Pancreas (tissue), 10 donors: ENCODE measurements at regions not wholly inside any gene's neighbourhood (a gene's known extent, or its start where the extent isn't known, plus 50 kb on each side); places are given as distances from the start of the nearest gene placed in this dataset.

Experiments used
- ATAC-seq, 4 donors: fragments of 200-7000 bp; cut with Tn5 transposase; one replicate each; pipeline versions ENCODE4 v1.8.0 to v1.9.1; 2020; ENCODE audit warnings: mild to moderate bottlenecking in 4 of 4, moderate library complexity in 4 of 4
- DNase-seq, 6 donors: peaks; one replicate each; pipeline ENCODE4 v3.0.0-alpha.2; 2020
- FAIRE-seq: peaks from 2 replicates; lab custom pipeline; 2012; peaks lifted over from hg19 to GRCh38; lab: Jason Lieb, UNC
- H3K27ac ChIP-seq, 4 donors: fragments of 200-600 bp; sonication (generic); 1 replicate in 3 of 4; 2 replicates in 1 of 4; pipeline versions ENCODE4 v1.5.0 to v1.8.0; 2020
- H3K27me3 ChIP-seq, 4 donors: fragments of 200-600 bp; one replicate each; pipeline ENCODE4 v1.8.0; 2021
- H3K36me3 ChIP-seq, 3 donors: fragments of 200-600 bp; sonication (generic) in 1 of 3; one replicate each; pipeline versions ENCODE4 v1.5.0 to v1.8.0; 2020 to 2021
- H3K4me1 ChIP-seq, 3 donors: fragments of 200-600 bp; one replicate each; pipeline ENCODE4 v1.8.0; 2021
- H3K4me3 ChIP-seq, 4 donors: fragments of 200-600 bp; sonication (generic) in 2 of 4; one replicate each; pipeline versions ENCODE4 v1.5.0 to v1.8.0; 2020 to 2021
- H3K9me3 ChIP-seq, 4 donors: fragments of 200-600 bp; one replicate each; pipeline ENCODE4 v1.8.0; 2021
- CTCF ChIP-seq, 4 donors: fragments of 200-600 bp; sonication (generic) in 3 of 4; IDR thresholded peaks; one replicate each; pipeline versions ENCODE4 v1.5.0 to v1.8.0; 2021; ENCODE audit warnings: antibody characterized with exemption in 4 of 4
- WGBS, 2 donors: extraction: QIAGEN DNeasy Blood & Tissue Kit; methylation state at CpG; one replicate each; pipeline ENCODE4 v1.1.7; 2013; 5-methylcytosine and 5-hydroxymethylcytosine counted together
- intact Hi-C, 3 donors: fragments of 100-400 bp; cut with DNase I; formaldehyde crosslinking; loops; one replicate each; pipeline versions ENCODE4 v1.11.1 to v1.14.2; 2022
- donor health status: healthy with polysubstance abuse.
- donor health status: DM: no; HTN: no; CAD: no; lungs with moderate emphysema.
- donor health status: DM: no; HTN: no; CAD: no.
- donor health status: control.
- donor health status: control.
- donor health status: Bipolar disorder and iron deficiency.
- donor health status: DM: yes; HTN: yes; CAD: no.
- donor health status: DM: no; HTN: no; CAD: no.
- donor health status: DM: no; HTN: no; CAD: no.
- donor health status: DM: yes; HTN: yes; CAD: no.

GRCh38 chr15:61798631-61799030 lies 261.6 kb downstream of the VPS13C start:
- no peak for ATAC-seq
- TF ChIP-seq CTCF (IDR thresholded peaks at IDR 0.05), result no peak
- Histone ChIP-seq H3K27me3 (no peaks in the 10 kb centered on the region), H3K36me3 (no peaks in the 10 kb centered on the region), H3K27ac (no peak overlapping the region), H3K4me1 (no peaks in the 10 kb centered on the region), H3K9me3 (no peaks in the 10 kb centered on the region), H3K4me3 (no peak overlapping the region)
- no peak for DNase-seq
- FAIRE-seq, result no peak
- 67 to 74% methylated on average over 9 of the region's 9 CpGs for WGBS, 2 donors
- intact Hi-C loops, result no loop called here

GRCh38 chr15:61796056-61796455 lies 264.2 kb downstream of the VPS13C start:
- ATAC-seq (no peak), DNase-seq (no peak), FAIRE-seq (no peak)
- Histone ChIP-seq H3K9me3 (no peaks in the 10 kb centered on the region), H3K27me3 (no peaks in the 10 kb centered on the region), H3K4me3 (no peak overlapping the region), H3K36me3 (no peaks in the 10 kb centered on the region), H3K4me1 (no peaks in the 10 kb centered on the region), H3K27ac (no peak overlapping the region)
- WGBS, 2 donors, result 55 to 68% methylated on average over 3 of the region's 3 CpGs
- intact Hi-C loops, result no loop called here
- TF ChIP-seq CTCF (IDR thresholded peaks at IDR 0.05), result no peak

GRCh38 chr15:61794881-61795280 lies 265.4 kb downstream of the VPS13C start:
- Histone ChIP-seq H3K27me3 (no peaks in the 10 kb centered on the region), H3K4me3 (no peak overlapping the region), H3K27ac (no peak overlapping the region), H3K4me1 (no peaks in the 10 kb centered on the region), H3K9me3 (no peaks in the 10 kb centered on the region), H3K36me3 (no peaks in the 10 kb centered on the region)
- intact Hi-C loops, result no loop called here
- FAIRE-seq, result no peak
- TF ChIP-seq CTCF (IDR thresholded peaks at IDR 0.05), result no peak
- ATAC-seq, result no peak
- 11 to 19% methylated on average over 1 of the region's 1 CpG for WGBS, 2 donors
- DNase-seq, result no peak

- TF ChIP-seq CTCF (IDR thresholded peaks at IDR 0.05), result no peak
- WGBS, 2 donors, result 63 to 76% methylated on average over 1 of the region's 1 CpG
- Histone ChIP-seq H3K4me1 (no peaks in the 10 kb centered on the region), H3K36me3 (no peaks in the 10 kb centered on the region), H3K27ac (no peak overlapping the region), H3K9me3 (no peaks in the 10 kb centered on the region), H3K4me3 (no peak overlapping the region), H3K27me3 (no peaks in the 10 kb centered on the region)
- intact Hi-C loops, result no loop called here
- DNase-seq (no peak), ATAC-seq (no peak), FAIRE-seq (no peak)
Measured at GRCh38 chr15:61794276-61794675, 266.0 kb downstream of the VPS13C start.

- no peak for FAIRE-seq
- DNase-seq, result no peak
- H3K4me1 ChIP-seq, result no peaks in the 10 kb centered on the region
- no peaks in the 10 kb centered on the region for H3K36me3 ChIP-seq
- 82 to 83% methylated on average over 4 of the region's 4 CpGs for WGBS, 2 donors
- H3K9me3 ChIP-seq, result no peaks in the 10 kb centered on the region
- H3K27me3 ChIP-seq, result no peaks in the 10 kb centered on the region
- no peak overlapping the region for H3K27ac ChIP-seq
- intact Hi-C loops, result no loop called here
- ATAC-seq, result no peak
- no peak for TF ChIP-seq CTCF (IDR thresholded peaks at IDR 0.05)
- H3K4me3 ChIP-seq, result no peak overlapping the region
Measured at GRCh38 chr15:61784734-61785133, 275.5 kb downstream of the VPS13C start.
